GM12865 (cell line): ENCODE measurements at regions not wholly inside any gene's neighbourhood (a gene's known extent, or its start where the extent isn't known, plus 50 kb on each side); places are given as distances from the start of the nearest gene placed in this dataset.

Experiments used
- DNase-seq: peaks from one replicate; pipeline ENCODE4 v3.0.0; 2010; ENCODE audit warnings: low read depth
- H3K4me3 ChIP-seq: 2 replicates; pipeline ENCODE4 v1.5.1; 2011; ENCODE audit warnings: mild to moderate bottlenecking, low read depth, low read length, control low read depth
- TF ChIP-seq, protein P1 (sequence below): IDR thresholded peaks from 2 replicates; pipeline ENCODE4 v1.5.1; 2011; ENCODE audit warnings: low read length, control low read depth, low read depth, inconsistent platforms; ENCODE audit not compliant: insufficient read depth; ENCODE audit errors: missing control alignments

DNA sequence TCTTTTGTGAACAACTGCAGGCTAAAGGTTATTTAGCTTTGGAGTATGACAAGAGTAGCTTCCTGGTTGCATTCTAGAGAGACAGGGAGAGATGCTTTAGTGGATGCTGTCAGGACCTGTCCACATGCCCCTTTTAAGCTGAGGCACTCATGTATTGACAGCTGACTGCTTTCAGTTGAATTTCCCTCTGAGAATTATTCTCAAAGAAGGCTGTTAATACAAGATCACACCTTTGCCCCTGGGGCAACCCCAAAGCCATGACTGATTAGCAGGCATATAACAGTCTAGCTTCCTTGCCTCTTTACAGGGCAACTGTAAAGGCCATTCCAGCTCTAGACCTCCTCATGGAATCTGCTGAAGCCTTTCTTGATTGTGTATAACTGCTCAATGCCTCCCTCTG is 117.6 kb upstream of the ATP10B start:
- DNase-seq, result no peak
- TF ChIP-seq, protein P1, sequence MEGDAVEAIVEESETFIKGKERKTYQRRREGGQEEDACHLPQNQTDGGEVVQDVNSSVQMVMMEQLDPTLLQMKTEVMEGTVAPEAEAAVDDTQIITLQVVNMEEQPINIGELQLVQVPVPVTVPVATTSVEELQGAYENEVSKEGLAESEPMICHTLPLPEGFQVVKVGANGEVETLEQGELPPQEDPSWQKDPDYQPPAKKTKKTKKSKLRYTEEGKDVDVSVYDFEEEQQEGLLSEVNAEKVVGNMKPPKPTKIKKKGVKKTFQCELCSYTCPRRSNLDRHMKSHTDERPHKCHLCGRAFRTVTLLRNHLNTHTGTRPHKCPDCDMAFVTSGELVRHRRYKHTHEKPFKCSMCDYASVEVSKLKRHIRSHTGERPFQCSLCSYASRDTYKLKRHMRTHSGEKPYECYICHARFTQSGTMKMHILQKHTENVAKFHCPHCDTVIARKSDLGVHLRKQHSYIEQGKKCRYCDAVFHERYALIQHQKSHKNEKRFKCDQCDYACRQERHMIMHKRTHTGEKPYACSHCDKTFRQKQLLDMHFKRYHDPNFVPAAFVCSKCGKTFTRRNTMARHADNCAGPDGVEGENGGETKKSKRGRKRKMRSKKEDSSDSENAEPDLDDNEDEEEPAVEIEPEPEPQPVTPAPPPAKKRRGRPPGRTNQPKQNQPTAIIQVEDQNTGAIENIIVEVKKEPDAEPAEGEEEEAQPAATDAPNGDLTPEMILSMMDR, result no peak
- H3K4me3 ChIP-seq, result no peak overlapping the region

DNA sequence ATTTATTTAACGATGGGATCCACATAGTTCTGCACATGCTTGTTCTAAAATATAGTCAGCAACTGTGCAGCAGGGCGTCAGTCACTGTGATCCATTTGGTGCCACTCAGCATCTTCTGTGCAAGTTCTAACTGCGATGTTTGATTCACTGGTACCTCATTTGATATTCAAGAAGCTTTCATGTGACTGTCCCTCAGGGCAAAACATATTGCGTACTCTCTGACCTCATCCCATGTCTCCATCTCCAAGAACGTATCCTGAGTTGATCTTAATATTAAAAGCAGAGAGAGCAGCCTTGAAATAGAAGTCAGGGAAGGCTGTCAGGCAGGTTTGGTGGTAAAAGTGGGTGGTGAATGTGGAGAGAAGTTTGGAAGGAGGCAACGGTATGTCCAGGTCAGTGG is 116.5 kb upstream of the ATP10B start:
- H3K4me3 ChIP-seq, result no peak overlapping the region
- no peak for DNase-seq
- TF ChIP-seq, protein P1, result no peak

DNA sequence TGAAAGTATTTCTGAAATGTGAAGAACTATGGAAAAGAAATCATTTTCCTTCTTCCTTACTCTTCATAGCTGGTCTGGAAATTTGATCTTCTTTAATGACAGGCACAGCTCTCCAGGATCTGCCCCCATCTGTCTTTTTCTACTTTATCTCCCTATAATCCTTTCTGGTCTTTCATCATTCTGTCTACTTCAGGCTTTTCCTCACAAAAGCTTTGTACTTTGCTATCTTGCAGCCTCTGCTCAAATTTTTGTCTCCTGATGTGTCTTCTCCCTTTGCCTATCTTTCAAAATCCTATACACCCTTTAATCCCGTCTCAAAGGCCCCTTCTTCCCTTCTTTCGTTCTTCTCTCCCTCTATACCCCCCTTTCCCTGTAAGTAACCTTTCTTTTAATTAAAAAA is 114.9 kb upstream of the ATP10B start:
- H3K4me3 ChIP-seq, result no peak overlapping the region
- no peak for DNase-seq
- TF ChIP-seq, protein P1, result no peak

DNA sequence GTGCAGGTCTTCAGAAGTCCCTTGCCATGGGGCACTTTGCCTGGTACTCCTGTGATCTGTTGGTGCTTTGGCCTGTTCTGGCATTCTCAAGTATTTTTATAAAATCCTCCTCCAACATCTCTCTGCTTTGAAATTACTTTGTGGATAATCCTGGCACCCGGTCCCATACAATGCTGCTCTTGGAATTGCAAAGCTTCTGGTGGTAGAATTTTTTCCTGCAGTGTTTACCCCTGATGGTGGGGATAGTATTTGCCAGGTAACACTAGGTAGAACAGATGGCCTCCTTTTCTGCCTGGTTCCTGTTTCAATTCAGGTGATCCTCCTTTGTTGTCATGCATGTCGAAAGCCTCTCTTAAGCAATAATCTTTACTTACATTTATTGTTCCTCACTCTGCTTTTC is 109.8 kb upstream of the ATP10B start:
- TF ChIP-seq, protein P1, result no peak
- no peak overlapping the region for H3K4me3 ChIP-seq
- DNase-seq, result no peak

DNA sequence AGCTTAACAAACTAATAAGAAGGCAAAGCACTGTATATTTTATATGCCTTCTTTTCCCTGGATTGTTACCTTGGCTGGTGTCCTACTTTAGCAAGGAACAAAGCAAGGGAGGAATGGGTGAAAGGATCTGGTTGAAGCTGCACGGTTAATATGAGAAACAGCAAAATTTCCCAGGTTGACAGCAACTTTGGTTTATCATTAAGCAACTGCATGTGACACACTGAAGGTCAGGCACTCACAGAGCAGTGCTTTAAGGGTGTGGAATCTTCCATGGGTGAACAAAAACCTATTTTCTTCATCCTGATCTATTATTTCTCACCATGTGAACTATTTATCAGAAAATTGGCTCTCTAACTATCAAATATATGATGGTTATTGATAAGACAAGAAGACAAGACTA is 109.0 kb upstream of the ATP10B start:
- no peak for DNase-seq
- TF ChIP-seq, protein P1, result no peak
- no peak overlapping the region for H3K4me3 ChIP-seq

DNA sequence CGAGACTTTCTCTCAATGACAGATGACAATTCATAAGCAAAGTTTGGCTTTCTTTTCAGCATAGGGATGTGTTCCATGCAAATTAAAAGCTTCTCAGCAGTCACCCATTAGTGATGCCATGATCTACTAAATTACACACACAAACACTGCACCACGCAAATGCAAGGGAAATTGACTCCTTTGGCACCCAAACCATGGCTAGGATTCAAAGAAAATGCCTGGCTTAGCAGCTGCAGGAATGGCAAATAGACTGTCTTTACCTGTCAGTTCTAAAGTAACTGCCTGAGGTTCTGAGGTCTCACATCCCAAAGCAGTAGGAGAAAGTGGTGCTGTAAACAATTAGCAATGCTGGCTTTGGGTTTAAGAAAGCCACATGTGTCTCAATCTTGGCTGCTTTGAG is 108.6 kb upstream of the ATP10B start:
- TF ChIP-seq, protein P1, result no peak
- DNase-seq, result no peak
- H3K4me3 ChIP-seq, result no peak overlapping the region

DNA sequence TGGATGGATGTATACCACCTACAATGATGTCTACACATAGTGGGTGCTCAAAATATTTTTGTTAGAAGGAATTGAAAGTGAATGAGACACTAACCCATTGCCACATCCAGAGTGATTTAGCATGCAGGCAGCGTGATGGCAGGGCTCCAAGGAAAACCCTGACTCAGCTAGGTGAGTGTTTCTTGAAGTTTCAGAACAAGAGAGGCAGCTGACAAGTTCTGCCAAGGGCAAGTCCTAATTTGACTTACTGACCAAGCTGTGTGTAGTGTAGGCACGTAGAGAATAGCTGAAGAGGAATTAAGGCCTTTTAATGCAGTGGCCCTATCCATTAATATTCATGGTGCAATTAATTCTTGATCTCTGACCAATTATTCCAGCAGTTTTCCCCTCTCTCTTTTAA is 107.8 kb upstream of the ATP10B start:
- peak; percentile 32 for DNase-seq
- TF ChIP-seq, protein P1, result no peak
- no peak overlapping the region for H3K4me3 ChIP-seq
